NCI-H526 treated with DMSO at 0.1 percent for 48 hours (cell line): ENCODE measurements at regions not wholly inside any gene's neighbourhood (a gene's known extent, or its start where the extent isn't known, plus 50 kb on each side); places are given as distances from the start of the nearest gene placed in this dataset.

ENCODE experiments used
- DNase-seq: peaks from one replicate; lab custom pipeline; 2025; lab: John Stamatoyannopoulos, UW

- DNase-seq: no peak
These were observed 384.2 kb upstream of the SALL3 start for GRCh38 chr18:78595453-78595852.

- DNase-seq: no peak
These were observed 383.6 kb upstream of the SALL3 start for GRCh38 chr18:78595924-78596573.

GRCh38 chr18:78596794-78597345 is 382.7 kb upstream of the SALL3 start:
- no peak for DNase-seq

- DNase-seq: no peak
These were observed 378.3 kb upstream of the SALL3 start for GRCh38 chr18:78601349-78601748.

- DNase-seq: no peak
These were observed 377.7 kb upstream of the SALL3 start for GRCh38 chr18:78601923-78602322.

GRCh38 chr18:78602430-78602829 is 377.2 kb upstream of the SALL3 start:
- DNase-seq: no peak

- DNase-seq: no peak
These were observed 376.3 kb upstream of the SALL3 start for GRCh38 chr18:78603102-78603983.

GRCh38 chr18:78605255-78605654 is 374.4 kb upstream of the SALL3 start:
- DNase-seq: no peak

GRCh38 chr18:78607221-78607620 is 372.4 kb upstream of the SALL3 start:
- no peak for DNase-seq

GRCh38 chr18:78607784-78608183 is 371.8 kb upstream of the SALL3 start:
- DNase-seq: no peak

- DNase-seq: no peak
These were observed 369.4 kb upstream of the SALL3 start for GRCh38 chr18:78610179-78610578.

- DNase-seq: no peak
These were observed 368.3 kb upstream of the SALL3 start for GRCh38 chr18:78611201-78611800.

- no peak for DNase-seq
These were observed 367.7 kb upstream of the SALL3 start for GRCh38 chr18:78611869-78612268.

GRCh38 chr18:78612318-78612717 is 367.3 kb upstream of the SALL3 start:
- no peak for DNase-seq

GRCh38 chr18:78612801-78613200 is 366.8 kb upstream of the SALL3 start:
- no peak for DNase-seq

- DNase-seq: no peak
These were observed 360.9 kb upstream of the SALL3 start for GRCh38 chr18:78618726-78619125.

GRCh38 chr18:78619854-78620253 is 359.8 kb upstream of the SALL3 start:
- no peak for DNase-seq

GRCh38 chr18:78620326-78620725 is 359.3 kb upstream of the SALL3 start:
- DNase-seq: no peak

- DNase-seq: no peak
These were observed 358.4 kb upstream of the SALL3 start for GRCh38 chr18:78621141-78621755.

GRCh38 chr18:78622251-78622906 is 357.2 kb upstream of the SALL3 start:
- no peak for DNase-seq

GRCh38 chr18:78622907-78623541 is 356.6 kb upstream of the SALL3 start:
- DNase-seq: no peak
